ENCODE measurements at regions not wholly inside any gene's neighbourhood (a gene's known extent, or its start where the extent isn't known, plus 50 kb on each side); places are given as distances from the start of the nearest gene placed in this dataset.

DNA sequence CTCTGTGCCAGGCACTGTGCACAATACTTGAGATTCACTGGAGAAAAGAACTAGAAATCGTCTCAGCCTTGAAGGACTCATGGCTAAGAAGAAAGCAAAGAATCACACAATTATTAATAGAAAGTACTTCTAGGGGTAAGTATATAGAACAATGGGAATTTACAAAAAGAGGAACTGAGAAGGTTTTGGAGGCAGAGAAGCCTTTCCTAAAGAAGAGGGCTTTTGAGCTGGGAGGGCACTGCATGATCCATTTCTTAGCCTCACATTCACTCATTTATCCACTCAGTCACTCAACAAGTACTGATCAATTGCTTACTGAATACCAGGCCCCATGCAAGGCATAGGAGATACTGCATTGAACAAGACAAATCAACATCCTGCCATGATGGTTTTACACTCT, 113.5 kb downstream of the TMEM114 start:
- TF ChIP-seq, protein P1, sequence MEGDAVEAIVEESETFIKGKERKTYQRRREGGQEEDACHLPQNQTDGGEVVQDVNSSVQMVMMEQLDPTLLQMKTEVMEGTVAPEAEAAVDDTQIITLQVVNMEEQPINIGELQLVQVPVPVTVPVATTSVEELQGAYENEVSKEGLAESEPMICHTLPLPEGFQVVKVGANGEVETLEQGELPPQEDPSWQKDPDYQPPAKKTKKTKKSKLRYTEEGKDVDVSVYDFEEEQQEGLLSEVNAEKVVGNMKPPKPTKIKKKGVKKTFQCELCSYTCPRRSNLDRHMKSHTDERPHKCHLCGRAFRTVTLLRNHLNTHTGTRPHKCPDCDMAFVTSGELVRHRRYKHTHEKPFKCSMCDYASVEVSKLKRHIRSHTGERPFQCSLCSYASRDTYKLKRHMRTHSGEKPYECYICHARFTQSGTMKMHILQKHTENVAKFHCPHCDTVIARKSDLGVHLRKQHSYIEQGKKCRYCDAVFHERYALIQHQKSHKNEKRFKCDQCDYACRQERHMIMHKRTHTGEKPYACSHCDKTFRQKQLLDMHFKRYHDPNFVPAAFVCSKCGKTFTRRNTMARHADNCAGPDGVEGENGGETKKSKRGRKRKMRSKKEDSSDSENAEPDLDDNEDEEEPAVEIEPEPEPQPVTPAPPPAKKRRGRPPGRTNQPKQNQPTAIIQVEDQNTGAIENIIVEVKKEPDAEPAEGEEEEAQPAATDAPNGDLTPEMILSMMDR (IDR thresholded peaks at IDR 0.05), result no peak
- TF ChIP-seq EZH2 (IDR thresholded peaks at IDR 0.05), result no peak

Data from neural progenitor cell (in vitro differentiated cells).